ENCODE measurements at regions not wholly inside any gene's neighbourhood (a gene's known extent, or its start where the extent isn't known, plus 50 kb on each side); places are given as distances from the start of the nearest gene placed in this dataset.

GRCh38 chr5:6949230-6949629, 236.0 kb downstream of the TENT4A start:
- TF ChIP-seq CTCF (IDR thresholded peaks at IDR 0.05), result no peak
- no peak for TF ChIP-seq POLR2A (IDR thresholded peaks at IDR 0.05)
- no peak for TF ChIP-seq EP300 (IDR thresholded peaks at IDR 0.05)

All from upper lobe of left lung (tissue), 4 donors.